AG08395 (cell line): ENCODE measurements at regions not wholly inside any gene's neighbourhood (a gene's known extent, or its start where the extent isn't known, plus 50 kb on each side); places are given as distances from the start of the nearest gene placed in this dataset.

ENCODE experiments used
- DNase-seq: peaks from one replicate; pipeline ENCODE4 v3.0.0; 2012; ENCODE audit warnings: mixed read lengths, low spot score

- no peak for DNase-seq
Measured at GRCh38 chr5:3019045-3019444, 267.6 kb upstream of the IRX2 start.

- DNase-seq = no peak
Measured at GRCh38 chr5:3011764-3012017, 260.2 kb upstream of the IRX2 start.

DNA sequence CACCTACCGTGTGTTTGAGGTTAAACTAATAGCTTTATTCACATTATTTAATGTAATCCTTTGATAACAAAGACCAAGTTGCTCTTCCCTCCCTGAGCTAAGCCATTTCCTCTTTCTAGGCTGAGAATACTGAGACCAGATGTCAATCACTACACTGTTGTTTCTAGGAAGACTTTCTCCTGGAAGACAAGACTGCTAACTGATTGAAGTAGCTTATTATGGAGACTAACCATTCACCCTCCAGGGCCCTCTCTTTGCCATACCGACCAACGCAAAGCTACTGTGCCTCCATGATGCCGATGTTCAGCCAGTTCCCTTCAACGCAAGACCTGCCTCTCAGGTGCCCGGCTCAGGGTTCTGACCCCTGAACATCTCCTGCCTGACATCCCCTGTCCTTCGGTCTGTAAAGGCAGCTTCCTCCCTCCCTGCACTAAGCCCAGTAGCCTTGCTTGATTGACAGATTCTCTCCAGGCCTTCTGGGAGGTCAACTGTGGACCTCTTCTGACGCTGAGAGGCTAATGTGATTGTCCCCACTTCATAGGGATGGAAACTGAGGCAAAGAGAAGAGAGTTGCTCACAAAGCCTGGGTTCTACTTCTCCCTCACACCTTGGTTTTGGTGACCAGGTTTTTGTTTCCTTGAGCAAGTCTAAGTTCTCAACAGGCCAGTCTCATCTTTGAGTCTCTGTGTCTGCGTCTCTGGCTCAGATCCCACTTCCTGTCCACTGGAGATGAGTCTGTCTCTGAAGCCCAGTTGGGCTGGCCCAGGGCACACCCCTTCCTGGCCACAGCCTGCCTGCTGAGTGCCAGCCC, 259.7 kb upstream of the IRX2 start:
- no peak for DNase-seq

- DNase-seq = no peak
Measured at GRCh38 chr5:3010301-3010952, 258.9 kb upstream of the IRX2 start.

DNA sequence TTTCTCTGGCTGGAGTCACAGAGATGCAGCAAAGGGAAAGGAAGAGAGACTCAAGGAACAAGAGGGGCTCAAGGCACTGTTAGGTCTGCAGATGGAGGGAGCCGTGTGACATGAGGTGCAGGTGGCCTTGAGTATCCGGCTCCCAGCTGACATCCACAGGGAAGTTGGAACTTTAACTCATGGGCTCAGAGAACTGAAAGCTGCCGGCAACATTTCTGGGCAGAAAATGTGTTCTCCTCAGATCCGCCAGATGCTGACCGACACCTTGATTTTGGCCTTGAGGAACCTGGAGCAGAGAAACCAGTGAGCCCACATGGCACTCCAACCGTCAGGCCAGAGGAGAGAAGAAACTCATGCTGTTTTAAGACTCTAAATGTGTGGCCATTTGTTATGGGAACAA, 258.1 kb upstream of the IRX2 start:
- DNase-seq = no peak

- no peak for DNase-seq
Measured at GRCh38 chr5:3007577-3007976, 256.1 kb upstream of the IRX2 start.

DNA sequence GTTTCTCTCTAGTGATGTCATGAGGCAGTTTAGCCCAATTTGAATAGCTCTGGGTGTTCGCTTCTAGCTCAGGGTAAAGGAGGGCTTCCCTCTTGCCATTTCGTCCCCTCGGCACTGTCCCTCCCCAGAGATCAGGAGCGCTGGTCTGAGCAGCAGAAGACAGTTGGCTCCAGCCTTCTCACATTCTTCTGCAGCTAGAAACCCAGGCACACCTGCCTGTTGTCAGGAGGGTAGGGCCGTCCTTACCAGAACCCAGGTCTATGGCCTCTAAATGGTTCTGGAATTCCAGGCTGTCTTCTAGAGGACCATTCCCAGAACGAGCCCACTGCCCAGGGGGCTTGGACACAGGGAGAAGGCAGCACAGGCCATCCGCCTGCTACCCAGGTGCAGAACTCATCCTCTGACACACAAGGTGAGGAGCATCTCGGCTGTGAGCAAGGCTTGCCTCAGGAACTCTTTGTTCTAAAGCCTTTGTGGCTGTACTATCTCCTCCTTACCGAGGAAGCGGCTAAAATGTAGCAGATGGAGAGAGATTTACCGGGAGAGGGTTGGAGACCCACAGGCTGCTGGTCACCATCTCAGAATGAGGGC, 255.6 kb upstream of the IRX2 start:
- DNase-seq = no peak

GRCh38 chr5:3006526-3006925, 255.0 kb upstream of the IRX2 start:
- DNase-seq = no peak

GRCh38 chr5:3004361-3005080, 253.0 kb upstream of the IRX2 start:
- no peak for DNase-seq

GRCh38 chr5:3002230-3002629, 250.8 kb upstream of the IRX2 start:
- DNase-seq = no peak

DNA sequence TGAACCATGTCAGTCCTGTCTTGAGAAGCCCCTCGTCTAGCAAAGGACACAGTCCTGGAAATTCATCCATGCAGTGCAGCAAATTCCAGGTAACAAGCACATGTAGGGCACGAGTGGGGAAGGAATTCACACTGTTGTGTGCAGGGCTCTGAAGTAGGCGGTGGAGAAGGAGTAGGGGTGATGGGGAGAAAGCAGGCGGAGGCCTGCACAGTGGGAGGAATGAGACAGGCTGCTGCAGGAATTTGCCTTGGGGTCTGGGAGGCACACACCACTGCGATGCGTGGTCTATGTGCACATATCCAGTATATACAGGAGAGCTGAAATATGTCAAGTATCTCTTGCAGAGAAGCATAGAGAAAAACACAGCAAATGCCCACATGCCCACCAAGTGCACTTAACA, 249.2 kb upstream of the IRX2 start:
- no peak for DNase-seq

DNA sequence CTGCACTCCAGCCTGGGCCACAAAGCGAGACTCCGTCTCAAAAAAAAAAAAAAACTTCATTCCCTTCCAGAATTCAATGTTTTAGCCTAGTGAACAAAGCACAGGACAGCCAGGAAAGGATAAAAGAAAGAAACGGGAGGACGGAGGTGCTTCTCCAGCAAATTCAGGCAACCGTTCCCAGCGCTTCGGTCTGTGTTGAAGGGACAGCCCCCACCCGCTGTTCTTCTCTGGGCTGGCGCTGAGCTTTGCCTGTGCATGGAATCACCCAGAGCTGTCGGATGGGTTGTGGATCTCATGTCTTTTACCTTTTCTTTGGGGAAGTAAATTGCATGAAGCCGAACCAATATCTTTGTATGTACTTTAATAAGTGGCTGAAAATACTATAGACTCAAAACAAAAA, 248.4 kb upstream of the IRX2 start:
- no peak for DNase-seq

- DNase-seq = no peak
Measured at GRCh38 chr5:2998106-2998505, 246.6 kb upstream of the IRX2 start.

- DNase-seq = no peak
Measured at GRCh38 chr5:2997179-2997578, 245.7 kb upstream of the IRX2 start.

GRCh38 chr5:2996687-2997086, 245.2 kb upstream of the IRX2 start:
- DNase-seq = no peak

- no peak for DNase-seq
Measured at GRCh38 chr5:2996248-2996647, 244.8 kb upstream of the IRX2 start.

DNA sequence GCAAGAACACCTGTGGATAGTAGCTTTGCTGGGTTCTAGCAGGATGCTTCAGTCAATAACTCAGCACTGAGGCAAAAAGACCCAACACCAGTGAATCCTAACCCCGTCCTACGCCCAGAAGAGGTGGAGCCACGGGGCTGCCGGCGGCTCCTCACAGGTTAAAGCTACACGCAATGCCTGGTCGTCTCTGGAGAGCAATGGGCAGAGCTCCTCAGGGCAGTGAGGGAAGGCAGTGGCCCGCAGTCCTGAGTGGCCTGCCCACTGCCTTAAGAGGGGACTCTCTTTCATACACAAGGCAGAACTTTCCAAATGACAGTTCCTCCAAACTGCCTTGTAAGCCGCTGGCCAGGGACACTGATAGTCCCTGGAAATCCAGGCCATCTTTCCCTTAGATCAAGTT, 244.2 kb upstream of the IRX2 start:
- DNase-seq = no peak

- DNase-seq = no peak
Measured at GRCh38 chr5:2995035-2995434, 243.6 kb upstream of the IRX2 start.

- DNase-seq = no peak
Measured at GRCh38 chr5:2993771-2994170, 242.3 kb upstream of the IRX2 start.

DNA sequence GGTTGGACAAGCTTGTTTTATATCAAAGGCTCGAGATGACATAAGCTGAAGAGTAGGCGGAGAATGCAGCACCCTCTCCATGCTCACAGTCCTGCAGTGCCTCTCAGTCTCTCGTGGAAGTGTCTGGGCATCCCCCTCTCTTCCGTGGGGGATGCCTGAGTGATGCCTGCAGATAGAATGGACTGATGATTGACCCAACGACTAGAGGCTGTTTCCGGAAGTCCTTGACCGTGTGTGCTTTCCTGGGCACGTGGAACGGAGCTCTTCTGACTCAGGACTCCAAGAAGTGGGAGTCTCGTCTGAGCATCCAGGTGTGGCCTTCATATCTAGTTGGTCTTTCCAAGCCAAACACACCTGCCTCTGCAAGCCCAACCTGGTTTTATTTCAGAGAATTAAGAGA, 241.8 kb upstream of the IRX2 start:
- DNase-seq = no peak

GRCh38 chr5:2992806-2993205, 241.3 kb upstream of the IRX2 start:
- no peak for DNase-seq

DNA sequence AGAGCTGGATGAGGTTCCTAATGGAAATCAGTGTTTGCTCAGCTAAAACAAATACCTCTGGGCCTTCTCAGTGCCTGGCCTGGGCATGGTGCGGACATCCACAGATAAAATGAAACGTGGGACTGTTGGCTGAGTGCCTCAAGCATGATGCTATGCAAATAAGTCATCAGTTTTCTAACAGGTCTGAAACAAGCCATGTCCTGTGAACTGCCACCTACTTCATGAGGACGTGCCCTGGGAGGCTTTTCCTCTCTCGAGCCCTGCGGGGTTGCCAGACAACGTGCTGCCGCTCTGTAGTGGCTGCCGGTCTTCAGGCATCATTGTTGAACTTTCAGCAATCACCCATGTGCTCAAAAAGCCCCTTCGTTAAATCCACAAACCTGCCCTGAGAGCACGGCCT, 240.4 kb upstream of the IRX2 start:
- DNase-seq = no peak

DNA sequence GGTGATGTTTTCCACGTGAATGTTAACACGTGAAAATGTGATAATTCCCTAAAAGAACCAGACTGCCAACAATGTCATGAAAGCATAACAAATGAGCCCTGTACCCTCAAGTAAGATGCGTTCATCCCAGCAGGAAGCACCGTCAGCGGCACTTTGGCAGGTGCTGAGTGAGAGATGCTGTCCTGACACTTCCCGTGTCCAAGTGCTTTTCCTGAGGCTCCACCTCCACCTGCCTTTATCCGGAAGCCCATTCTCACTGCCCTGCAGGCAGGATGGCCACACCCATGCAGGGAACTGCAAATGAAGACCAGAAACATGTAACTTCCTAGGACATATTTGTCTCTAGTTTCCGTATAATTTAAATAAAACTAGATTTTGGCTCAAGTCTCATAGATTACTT, 238.0 kb upstream of the IRX2 start:
- DNase-seq = no peak
